ENCODE measurements at regions not wholly inside any gene's neighbourhood (a gene's known extent, or its start where the extent isn't known, plus 50 kb on each side); places are given as distances from the start of the nearest gene placed in this dataset.
"Not testable (repeated sequence)": the region's sequence is repeated elsewhere in the genome, so short reads cannot be mapped to it uniquely, and the experiment has no call there.

GRCh38 chrX:33989936-33990335 is 142.2 kb downstream of the FAM47A start:
- DNase-seq, result peak; percentile 51

DNA sequence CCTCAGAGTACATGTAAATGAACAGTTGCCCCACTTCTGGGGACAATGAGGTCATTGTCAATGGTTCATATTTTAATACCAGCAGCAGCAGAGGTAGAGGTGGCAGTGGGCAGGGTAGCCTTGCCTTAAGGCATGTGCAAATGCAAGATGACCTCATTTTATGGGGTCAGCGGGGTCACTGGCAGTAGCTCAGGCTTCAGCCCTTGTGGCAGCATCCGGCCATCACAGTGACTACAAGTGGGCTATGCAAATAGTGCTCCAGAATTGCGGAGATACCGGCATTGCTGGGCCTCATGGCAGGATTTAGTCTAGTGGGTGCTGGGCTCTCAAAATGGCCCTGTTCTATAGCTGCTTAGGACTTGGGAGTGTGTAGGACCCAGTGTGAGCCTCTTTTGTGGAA is 144.7 kb downstream of the FAM47A start:
- DNase-seq, result no peak

GRCh38 chrX:33974676-33975075 is 157.4 kb downstream of the FAM47A start:
- no peak for DNase-seq

GRCh38 chrX:33970028-33970967 is 161.8 kb downstream of the FAM47A start:
- no peak for DNase-seq

DNA sequence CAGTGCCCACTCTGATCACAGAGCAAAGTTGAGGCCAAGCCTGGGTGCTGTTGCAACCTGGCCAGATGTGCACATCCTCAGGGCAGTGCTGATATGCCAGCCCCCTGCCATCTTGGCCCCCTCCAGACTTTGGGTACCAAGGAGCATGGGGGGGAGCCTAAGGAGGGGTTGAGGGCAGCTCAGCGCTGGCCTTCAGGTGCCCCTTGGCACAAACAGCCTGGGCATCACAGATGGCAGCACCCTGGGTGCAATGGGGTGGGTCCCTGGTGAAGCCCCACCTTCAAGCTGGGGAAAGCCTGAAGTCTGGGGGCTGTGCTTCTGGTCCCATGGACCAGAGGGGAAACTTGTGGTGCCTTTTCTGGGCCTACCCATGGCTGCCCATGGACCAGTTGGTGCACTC is 163.0 kb downstream of the FAM47A start:
- DNase-seq, result no peak

GRCh38 chrX:33968611-33969010 is 163.5 kb downstream of the FAM47A start:
- DNase-seq, result no peak

- no peak for DNase-seq
Measured at GRCh38 chrX:33949300-33949699, 182.8 kb downstream of the FAM47A start.

DNA sequence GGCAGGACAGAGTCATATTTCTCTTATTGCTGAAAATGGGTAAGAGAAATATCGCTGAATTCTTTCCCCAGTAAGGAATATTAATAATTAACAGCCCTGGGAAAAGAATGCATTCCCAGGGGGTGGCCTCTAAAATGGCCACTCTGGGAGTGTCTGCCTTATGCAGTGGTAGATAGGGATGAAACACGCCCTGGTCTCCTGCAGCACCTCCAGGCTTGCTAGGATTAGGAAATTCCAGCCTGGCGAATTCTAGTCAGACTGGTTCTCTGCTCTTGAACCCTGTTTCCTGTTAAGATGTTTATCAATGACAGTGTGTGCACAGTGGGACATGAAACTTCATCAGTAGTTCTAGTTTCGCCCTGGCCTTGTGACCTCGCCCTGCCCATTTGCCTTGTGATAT is 205.9 kb downstream of the FAM47A start:
- not testable (repeated sequence) for DNase-seq

- no peak for DNase-seq
Measured at GRCh38 chrX:33923262-33923661, 208.9 kb downstream of the FAM47A start.

GRCh38 chrX:33909836-33910235 is 222.3 kb downstream of the FAM47A start:
- DNase-seq, result no peak

GRCh38 chrX:33908898-33909297 is 223.2 kb downstream of the FAM47A start:
- DNase-seq, result no peak

DNA sequence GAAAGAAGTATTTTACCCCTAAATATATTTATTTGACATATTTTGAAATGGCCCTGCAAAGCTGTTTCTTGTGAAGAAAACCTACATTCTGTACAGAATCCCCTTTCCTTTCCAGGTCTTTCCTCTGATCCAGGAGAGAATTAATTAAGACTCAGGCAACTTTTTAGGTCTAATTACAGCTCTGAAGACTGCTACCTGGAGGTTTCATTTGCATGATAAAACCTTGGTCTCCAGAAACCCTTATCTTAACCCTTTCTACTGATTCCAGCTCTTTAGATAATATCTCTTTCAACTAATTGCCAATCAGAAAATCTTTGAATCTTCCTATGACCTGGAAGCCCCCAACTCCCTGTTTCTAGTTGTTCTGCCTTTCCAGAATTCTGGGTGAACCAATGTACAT is 224.0 kb downstream of the FAM47A start:
- no peak for DNase-seq

- no peak for DNase-seq
Measured at GRCh38 chrX:33906971-33907370, 225.1 kb downstream of the FAM47A start.

- DNase-seq, result no peak
Measured at GRCh38 chrX:33892670-33893069, 239.4 kb downstream of the FAM47A start.

- no peak for DNase-seq
Measured at GRCh38 chrX:33855251-33855650, 276.9 kb downstream of the FAM47A start.

DNA sequence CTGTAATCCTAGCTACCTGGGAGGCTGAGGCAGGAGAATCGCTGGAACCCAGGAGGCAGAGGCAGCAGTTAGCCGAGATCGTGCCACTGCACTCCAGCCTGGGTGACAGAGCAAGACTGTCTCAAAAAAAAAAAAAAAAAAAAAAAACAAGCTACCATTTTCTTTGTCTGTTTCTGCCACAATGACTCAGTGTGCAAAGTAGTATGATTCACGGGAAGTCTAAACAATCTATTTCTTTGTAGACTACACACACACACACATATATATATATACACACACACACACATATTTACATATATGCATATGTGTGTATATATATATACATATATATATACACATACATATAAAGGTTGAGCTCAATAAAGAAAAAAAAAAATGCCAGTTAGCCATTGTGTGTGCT is 280.0 kb downstream of the FAM47A start:
- not testable (repeated sequence) for DNase-seq

- DNase-seq, result peak; percentile 47
Measured at GRCh38 chrX:33840176-33840575, 291.9 kb downstream of the FAM47A start.

DNA sequence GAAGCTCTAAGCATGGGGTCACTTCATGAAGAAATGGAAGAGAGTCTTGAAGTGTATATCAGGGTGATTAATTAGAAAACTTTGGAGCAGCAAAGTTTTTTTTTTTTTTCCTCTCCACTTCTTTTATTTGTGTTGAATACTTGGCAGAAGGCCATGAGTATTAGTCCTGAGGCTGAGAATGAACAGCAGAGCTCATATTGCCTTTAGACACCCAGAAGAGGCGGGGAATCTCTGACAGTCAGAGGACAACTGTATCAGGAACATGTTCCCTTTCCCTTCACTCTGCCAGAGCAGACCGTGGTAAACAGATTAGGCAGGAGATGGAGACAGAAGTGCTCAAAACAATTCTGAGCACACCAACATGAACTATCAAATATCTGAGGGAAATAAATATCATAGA is 300.9 kb downstream of the FAM47A start:
- no peak for DNase-seq

DNA sequence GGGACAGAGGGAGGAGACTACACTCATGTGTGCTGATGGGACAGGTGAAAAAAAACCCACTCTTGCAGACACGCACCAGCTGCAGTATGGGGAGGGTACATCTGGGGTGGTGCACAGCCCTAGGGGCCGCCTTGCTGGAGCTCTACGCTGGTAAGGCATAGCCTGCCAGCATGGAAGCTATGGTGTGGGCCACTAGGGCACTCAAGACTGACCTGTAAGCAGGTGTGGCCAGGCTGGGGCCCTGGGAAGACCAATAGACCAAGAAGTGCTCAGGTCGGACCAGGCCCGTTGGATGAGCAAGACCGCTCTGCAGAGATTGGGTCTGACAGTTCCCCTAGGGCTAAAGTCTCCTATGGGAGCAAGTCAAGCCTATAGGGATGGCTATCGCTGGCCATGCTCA is 314.8 kb downstream of the FAM47A start:
- DNase-seq, result no peak

- no peak for DNase-seq
Measured at GRCh38 chrX:33808636-33809035, 323.5 kb downstream of the FAM47A start.

- no peak for DNase-seq
Measured at GRCh38 chrX:33784548-33784947, 347.6 kb downstream of the FAM47A start.

GRCh38 chrX:33741807-33742206 is 390.3 kb downstream of the FAM47A start:
- DNase-seq, result no peak

- no peak for DNase-seq
Measured at GRCh38 chrX:33735182-33735581, 396.9 kb downstream of the FAM47A start.
